ENCODE measurements at regions not wholly inside any gene's neighbourhood (a gene's known extent, or its start where the extent isn't known, plus 50 kb on each side); places are given as distances from the start of the nearest gene placed in this dataset.
"Not testable (repeated sequence)": the region's sequence is repeated elsewhere in the genome, so short reads cannot be mapped to it uniquely, and the experiment has no call there.

GRCh38 chr3:194054961-194055360 is 81.0 kb upstream of the HES1 start:
- Histone ChIP-seq H3K36me3 (ENCODE audit: control insufficient read depth, insufficient read depth, low read length) (no peaks in the 10 kb centered on the region), H3K4me3 (ENCODE audit: low read depth, low read length) (no peak overlapping the region), H3K27me3 (ENCODE audit: control insufficient read depth, insufficient read depth, low read length) (no peaks in the 10 kb centered on the region)
- TF ChIP-seq CTCF (IDR thresholded peaks at IDR 0.05; ENCODE audit: insufficient read depth, low read length, severe bottlenecking) = no peak
- FAIRE-seq (no peak), DNase-seq (ENCODE audit: low read depth) (no peak)

GRCh38 chr3:194056323-194056722 is 79.6 kb upstream of the HES1 start:
- not testable (repeated sequence) for FAIRE-seq; H3K4me3 ChIP-seq (ENCODE audit: low read depth, low read length); H3K27me3 ChIP-seq (ENCODE audit: control insufficient read depth, insufficient read depth, low read length); DNase-seq (ENCODE audit: low read depth); H3K36me3 ChIP-seq (ENCODE audit: control insufficient read depth, insufficient read depth, low read length)

- Histone ChIP-seq H3K4me3 (ENCODE audit: low read depth, low read length) (no peak overlapping the region), H3K27me3 (ENCODE audit: control insufficient read depth, insufficient read depth, low read length) (no peaks in the 10 kb centered on the region), H3K36me3 (ENCODE audit: control insufficient read depth, insufficient read depth, low read length) (no peaks in the 10 kb centered on the region)
- DNase-seq (ENCODE audit: low read depth) (peak; percentile 67), FAIRE-seq (no peak)
- no peak for TF ChIP-seq CTCF (IDR thresholded peaks at IDR 0.05; ENCODE audit: insufficient read depth, low read length, severe bottlenecking)
Observed at GRCh38 chr3:194056731-194057415, 79.1 kb upstream of the HES1 start.

GRCh38 chr3:194057570-194058188 is 78.3 kb upstream of the HES1 start:
- Histone ChIP-seq H3K27me3 (ENCODE audit: control insufficient read depth, insufficient read depth, low read length) (no peaks in the 10 kb centered on the region), H3K36me3 (ENCODE audit: control insufficient read depth, insufficient read depth, low read length) (no peaks in the 10 kb centered on the region), H3K4me3 (ENCODE audit: low read depth, low read length) (no peak overlapping the region)
- no peak for TF ChIP-seq CTCF (IDR thresholded peaks at IDR 0.05; ENCODE audit: insufficient read depth, low read length, severe bottlenecking)
- DNase-seq (ENCODE audit: low read depth) = no peak
- no peak for FAIRE-seq

- Histone ChIP-seq H3K36me3 (ENCODE audit: control insufficient read depth, insufficient read depth, low read length) (no peaks in the 10 kb centered on the region), H3K4me3 (ENCODE audit: low read depth, low read length) (no peak overlapping the region), H3K27me3 (ENCODE audit: control insufficient read depth, insufficient read depth, low read length) (no peaks in the 10 kb centered on the region)
- TF ChIP-seq CTCF (IDR thresholded peaks at IDR 0.05; ENCODE audit: insufficient read depth, low read length, severe bottlenecking) = no peak
- DNase-seq (ENCODE audit: low read depth) (peak; percentile 58), FAIRE-seq (no peak)
Observed at GRCh38 chr3:194058189-194058571, 77.8 kb upstream of the HES1 start.

- no peak for TF ChIP-seq CTCF (IDR thresholded peaks at IDR 0.05; ENCODE audit: insufficient read depth, low read length, severe bottlenecking)
- no peaks in the 10 kb centered on the region for H3K27me3 ChIP-seq (ENCODE audit: control insufficient read depth, insufficient read depth, low read length)
- DNase-seq (ENCODE audit: low read depth) = no peak
- no peak for FAIRE-seq
- no peak overlapping the region for H3K4me3 ChIP-seq (ENCODE audit: low read depth, low read length)
- H3K36me3 ChIP-seq (ENCODE audit: control insufficient read depth, insufficient read depth, low read length) = no peaks in the 10 kb centered on the region
Observed at GRCh38 chr3:194058753-194059152, 77.2 kb upstream of the HES1 start.

Measured in bronchial epithelial cell (primary cell).